ENCODE measurements at regions not wholly inside any gene's neighbourhood (a gene's known extent, or its start where the extent isn't known, plus 50 kb on each side); places are given as distances from the start of the nearest gene placed in this dataset.

- WGBS (ENCODE audit: insufficient coverage, low lambda C conversion rate): no CpG with 5 or more reads among the region's 4 CpGs
- Histone ChIP-seq H3K27me3 (ENCODE audit: control insufficient read depth, insufficient read depth, low read length) (peaks cover 13% of the 10 kb centered on the region), H3K27ac (ENCODE audit: low read length) (no peak overlapping the region), H3K9me3 (ENCODE audit: control insufficient read depth, low read depth, low read length) (no peaks in the 10 kb centered on the region), H3K4me1 (ENCODE audit: control insufficient read depth, insufficient read depth, low read length) (no peaks in the 10 kb centered on the region), H3K36me3 (ENCODE audit: control insufficient read depth, insufficient read depth, low read length) (no peaks in the 10 kb centered on the region), H3K4me3 (ENCODE audit: low read length) (no peak overlapping the region)
- no peak for DNase-seq
These were observed 73.9 kb upstream of the CAPRIN2 start for GRCh38 chr12:30828686-30829085.

GRCh38 chr12:30827101-30828066 is 72.6 kb upstream of the CAPRIN2 start:
- no peak for DNase-seq
- Histone ChIP-seq H3K9me3 (ENCODE audit: control insufficient read depth, low read depth, low read length) (peaks cover 2% of the 10 kb centered on the region), H3K4me3 (ENCODE audit: low read length) (no peak overlapping the region), H3K36me3 (ENCODE audit: control insufficient read depth, insufficient read depth, low read length) (no peaks in the 10 kb centered on the region), H3K27me3 (ENCODE audit: control insufficient read depth, insufficient read depth, low read length) (peaks cover 11% of the 10 kb centered on the region), H3K4me1 (ENCODE audit: control insufficient read depth, insufficient read depth, low read length) (peaks cover 3% of the 10 kb centered on the region), H3K27ac (ENCODE audit: low read length) (no peak overlapping the region)
- no CpG with 5 or more reads among the region's 15 CpGs for WGBS (ENCODE audit: insufficient coverage, low lambda C conversion rate)

GRCh38 chr12:30826276-30826675 is 71.5 kb upstream of the CAPRIN2 start:
- Histone ChIP-seq H3K4me1 (ENCODE audit: control insufficient read depth, insufficient read depth, low read length) (peaks cover 3% of the 10 kb centered on the region), H3K36me3 (ENCODE audit: control insufficient read depth, insufficient read depth, low read length) (no peaks in the 10 kb centered on the region), H3K27ac (ENCODE audit: low read length) (no peak overlapping the region), H3K9me3 (ENCODE audit: control insufficient read depth, low read depth, low read length) (peaks cover 2% of the 10 kb centered on the region), H3K27me3 (ENCODE audit: control insufficient read depth, insufficient read depth, low read length) (peaks cover 11% of the 10 kb centered on the region), H3K4me3 (ENCODE audit: low read length) (no peak overlapping the region)
- WGBS (ENCODE audit: insufficient coverage, low lambda C conversion rate): 92% methylated on average over 4 of the region's 8 CpGs
- no peak for DNase-seq

GRCh38 chr12:30825341-30825740 is 70.6 kb upstream of the CAPRIN2 start:
- H3K27ac ChIP-seq (ENCODE audit: low read length): no peak overlapping the region
- H3K36me3 ChIP-seq (ENCODE audit: control insufficient read depth, insufficient read depth, low read length): no peaks in the 10 kb centered on the region
- peaks cover 3% of the 10 kb centered on the region for H3K4me1 ChIP-seq (ENCODE audit: control insufficient read depth, insufficient read depth, low read length)
- H3K4me3 ChIP-seq (ENCODE audit: low read length): no peak overlapping the region
- peaks cover 2% of the 10 kb centered on the region for H3K9me3 ChIP-seq (ENCODE audit: control insufficient read depth, low read depth, low read length)
- peaks cover 9% of the 10 kb centered on the region for H3K27me3 ChIP-seq (ENCODE audit: control insufficient read depth, insufficient read depth, low read length)
- DNase-seq: no peak
- WGBS (ENCODE audit: insufficient coverage, low lambda C conversion rate): no CpG with 5 or more reads among the region's 4 CpGs

DNA sequence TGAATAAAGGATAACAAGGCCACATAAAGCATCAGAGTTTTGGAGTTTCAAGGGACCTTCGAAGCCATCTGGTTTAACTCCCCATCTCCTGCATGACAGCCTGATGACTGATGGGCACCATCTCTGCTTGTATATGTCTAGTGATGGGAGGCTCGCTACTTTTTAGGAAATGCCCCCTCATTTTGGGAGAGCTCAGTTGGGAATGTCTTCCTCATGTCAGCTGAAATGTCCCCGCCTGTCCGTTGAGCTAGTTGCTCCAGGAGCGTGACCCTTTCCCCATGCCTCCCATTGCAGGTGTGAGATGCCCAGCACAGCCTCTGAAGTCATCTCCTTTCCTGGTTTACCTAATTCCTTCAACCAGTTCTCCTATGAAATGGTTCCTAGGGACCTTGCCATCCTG is 69.6 kb upstream of the CAPRIN2 start:
- Histone ChIP-seq H3K27ac (ENCODE audit: low read length) (no peak overlapping the region), H3K36me3 (ENCODE audit: control insufficient read depth, insufficient read depth, low read length) (no peaks in the 10 kb centered on the region), H3K9me3 (ENCODE audit: control insufficient read depth, low read depth, low read length) (peaks cover 2% of the 10 kb centered on the region), H3K27me3 (ENCODE audit: control insufficient read depth, insufficient read depth, low read length) (peaks cover 9% of the 10 kb centered on the region), H3K4me1 (ENCODE audit: control insufficient read depth, insufficient read depth, low read length) (peaks cover 3% of the 10 kb centered on the region), H3K4me3 (ENCODE audit: low read length) (no peak overlapping the region)
- no CpG with 5 or more reads among the region's 5 CpGs for WGBS (ENCODE audit: insufficient coverage, low lambda C conversion rate)
- DNase-seq: no peak

- DNase-seq: no peak
- Histone ChIP-seq H3K9me3 (ENCODE audit: control insufficient read depth, low read depth, low read length) (peaks cover 2% of the 10 kb centered on the region), H3K27me3 (ENCODE audit: control insufficient read depth, insufficient read depth, low read length) (peaks cover 9% of the 10 kb centered on the region), H3K4me1 (ENCODE audit: control insufficient read depth, insufficient read depth, low read length) (peaks cover 3% of the 10 kb centered on the region), H3K4me3 (ENCODE audit: low read length) (no peak overlapping the region), H3K27ac (ENCODE audit: low read length) (no peak overlapping the region), H3K36me3 (ENCODE audit: control insufficient read depth, insufficient read depth, low read length) (no peaks in the 10 kb centered on the region)
- no CpG with 5 or more reads among the region's 13 CpGs for WGBS (ENCODE audit: insufficient coverage, low lambda C conversion rate)
These were observed 69.0 kb upstream of the CAPRIN2 start for GRCh38 chr12:30823764-30824163.

GRCh38 chr12:30823156-30823699 is 68.5 kb upstream of the CAPRIN2 start:
- 41% methylated on average over 8 of the region's 32 CpGs for WGBS (ENCODE audit: insufficient coverage, low lambda C conversion rate)

GRCh38 chr12:30822385-30823155 is 67.8 kb upstream of the CAPRIN2 start:
- DNase-seq: peak; percentile 36 to 69
- peak overlapping the region; percentile 35 for H3K4me3 ChIP-seq (ENCODE audit: low read length)
- peaks cover 2% of the 10 kb centered on the region for H3K9me3 ChIP-seq (ENCODE audit: control insufficient read depth, low read depth, low read length)
- no CpG with 5 or more reads among the region's 50 CpGs for WGBS (ENCODE audit: insufficient coverage, low lambda C conversion rate)
- no peaks in the 10 kb centered on the region for H3K36me3 ChIP-seq (ENCODE audit: control insufficient read depth, insufficient read depth, low read length)
- H3K27me3 ChIP-seq (ENCODE audit: control insufficient read depth, insufficient read depth, low read length): peaks cover 12% of the 10 kb centered on the region
- peak overlapping the region; percentile 4 for H3K27ac ChIP-seq (ENCODE audit: low read length)
- H3K4me1 ChIP-seq (ENCODE audit: control insufficient read depth, insufficient read depth, low read length): peaks cover 3% of the 10 kb centered on the region

More at GRCh38 chr12:30823156-30823699, 68.5 kb upstream of the CAPRIN2 start:
- peak overlapping the region; percentile 4 for H3K27ac ChIP-seq (ENCODE audit: low read length)
- H3K4me1 ChIP-seq (ENCODE audit: control insufficient read depth, insufficient read depth, low read length): peaks cover 3% of the 10 kb centered on the region
- H3K4me3 ChIP-seq (ENCODE audit: low read length): peak overlapping the region; percentile 35
- no peaks in the 10 kb centered on the region for H3K36me3 ChIP-seq (ENCODE audit: control insufficient read depth, insufficient read depth, low read length)
- H3K27me3 ChIP-seq (ENCODE audit: control insufficient read depth, insufficient read depth, low read length): peaks cover 12% of the 10 kb centered on the region
- peak; percentile 24 to 63 for DNase-seq
- peaks cover 2% of the 10 kb centered on the region for H3K9me3 ChIP-seq (ENCODE audit: control insufficient read depth, low read depth, low read length)

- Histone ChIP-seq H3K36me3 (ENCODE audit: control insufficient read depth, insufficient read depth, low read length) (no peaks in the 10 kb centered on the region), H3K4me3 (ENCODE audit: low read length) (no peak overlapping the region), H3K9me3 (ENCODE audit: control insufficient read depth, low read depth, low read length) (peaks cover 2% of the 10 kb centered on the region), H3K27me3 (ENCODE audit: control insufficient read depth, insufficient read depth, low read length) (peaks cover 12% of the 10 kb centered on the region), H3K4me1 (ENCODE audit: control insufficient read depth, insufficient read depth, low read length) (peaks cover 3% of the 10 kb centered on the region), H3K27ac (ENCODE audit: low read length) (no peak overlapping the region)
- no peak for DNase-seq
- WGBS (ENCODE audit: insufficient coverage, low lambda C conversion rate): 75% methylated on average over 1 of the region's 2 CpGs
These were observed 65.7 kb upstream of the CAPRIN2 start for GRCh38 chr12:30820406-30820946.

DNA sequence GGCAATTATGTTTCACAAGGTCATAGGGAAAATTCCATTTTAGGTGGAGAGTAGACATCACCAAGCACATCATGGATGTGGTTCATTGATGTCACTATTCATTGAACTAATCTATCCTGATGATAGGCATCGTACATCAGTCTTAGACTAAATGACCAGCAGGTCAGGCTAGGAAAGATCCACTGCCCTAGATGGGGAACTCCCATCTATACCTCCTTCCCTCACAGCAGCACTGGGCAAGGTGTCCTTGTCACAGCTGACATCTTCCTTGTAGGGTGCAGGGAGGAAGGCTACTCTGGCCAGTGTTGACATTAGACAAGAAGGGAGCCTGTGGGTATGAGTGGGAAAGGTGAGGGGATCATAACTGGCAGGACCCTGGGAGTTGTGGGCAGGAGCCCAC is 63.8 kb upstream of the CAPRIN2 start:
- WGBS (ENCODE audit: insufficient coverage, low lambda C conversion rate): no CpG with 5 or more reads among the region's 1 CpG
- no peaks in the 10 kb centered on the region for H3K36me3 ChIP-seq (ENCODE audit: control insufficient read depth, insufficient read depth, low read length)
- no peak overlapping the region for H3K4me3 ChIP-seq (ENCODE audit: low read length)
- no peak for DNase-seq
- peaks cover 3% of the 10 kb centered on the region for H3K4me1 ChIP-seq (ENCODE audit: control insufficient read depth, insufficient read depth, low read length)
- H3K9me3 ChIP-seq (ENCODE audit: control insufficient read depth, low read depth, low read length): peaks cover 2% of the 10 kb centered on the region
- H3K27ac ChIP-seq (ENCODE audit: low read length): no peak overlapping the region
- peaks cover 6% of the 10 kb centered on the region for H3K27me3 ChIP-seq (ENCODE audit: control insufficient read depth, insufficient read depth, low read length)
